ENCODE measurements at regions not wholly inside any gene's neighbourhood (a gene's known extent, or its start where the extent isn't known, plus 50 kb on each side); places are given as distances from the start of the nearest gene placed in this dataset.

- no peak overlapping the region for H3K27ac ChIP-seq (ENCODE audit: low read length)
- H3K4me3 ChIP-seq (ENCODE audit: low read length), result no peak overlapping the region
- 78% methylated on average over 2 of the region's 2 CpGs for WGBS
- H3K27me3 ChIP-seq (ENCODE audit: control insufficient read depth, insufficient read depth), result no peaks in the 10 kb centered on the region
- H3K4me1 ChIP-seq (ENCODE audit: control insufficient read depth, insufficient read depth, low read length), result no peaks in the 10 kb centered on the region
- DNase-seq, result no peak
- no peak for ATAC-seq
- intact Hi-C loops (cut with DNase I), result no loop called here
- no peaks in the 10 kb centered on the region for H3K9me3 ChIP-seq (ENCODE audit: control insufficient read depth, low read length)
Observed at GRCh38 chr3:110897046-110897445, 174.6 kb upstream of the NECTIN3 start.

GRCh38 chr3:110900576-110900975 is 171.0 kb upstream of the NECTIN3 start:
- ATAC-seq (no peak), DNase-seq (no peak)
- no peaks in the 10 kb centered on the region for H3K4me1 ChIP-seq (ENCODE audit: control insufficient read depth, insufficient read depth, low read length)
- no peak overlapping the region for H3K27ac ChIP-seq (ENCODE audit: low read length)
- no peaks in the 10 kb centered on the region for H3K9me3 ChIP-seq (ENCODE audit: control insufficient read depth, low read length)
- intact Hi-C loops (cut with DNase I), result no loop called here
- H3K4me3 ChIP-seq (ENCODE audit: low read length), result no peak overlapping the region
- no peaks in the 10 kb centered on the region for H3K27me3 ChIP-seq (ENCODE audit: control insufficient read depth, insufficient read depth)

- intact Hi-C loops (cut with DNase I), result no loop called here
- 88% methylated on average over 1 of the region's 1 CpG for WGBS
Observed at GRCh38 chr3:110901536-110901935, 170.1 kb upstream of the NECTIN3 start.

GRCh38 chr3:110902453-110903085 is 169.0 kb upstream of the NECTIN3 start:
- Histone ChIP-seq H3K27ac (ENCODE audit: low read length) (no peak overlapping the region), H3K27me3 (ENCODE audit: control insufficient read depth, insufficient read depth) (no peaks in the 10 kb centered on the region), H3K4me1 (ENCODE audit: control insufficient read depth, insufficient read depth, low read length) (no peaks in the 10 kb centered on the region), H3K4me3 (ENCODE audit: low read length) (no peak overlapping the region), H3K9me3 (ENCODE audit: control insufficient read depth, low read length) (no peaks in the 10 kb centered on the region)
- no peak for ATAC-seq
- intact Hi-C loops (cut with DNase I), result no loop called here
- WGBS, result 80% methylated on average over 9 of the region's 9 CpGs
- no peak for DNase-seq

More at GRCh38 chr3:110901536-110901935, 170.1 kb upstream of the NECTIN3 start:
- no peak overlapping the region for H3K4me3 ChIP-seq (ENCODE audit: low read length)
- H3K9me3 ChIP-seq (ENCODE audit: control insufficient read depth, low read length), result no peaks in the 10 kb centered on the region
- H3K27ac ChIP-seq (ENCODE audit: low read length), result no peak overlapping the region
- no peaks in the 10 kb centered on the region for H3K27me3 ChIP-seq (ENCODE audit: control insufficient read depth, insufficient read depth)
- DNase-seq, result no peak
- no peaks in the 10 kb centered on the region for H3K4me1 ChIP-seq (ENCODE audit: control insufficient read depth, insufficient read depth, low read length)
- ATAC-seq, result no peak

GRCh38 chr3:110903771-110904519 is 167.7 kb upstream of the NECTIN3 start:
- intact Hi-C loops (cut with DNase I), result no loop called here
- H3K4me1 ChIP-seq (ENCODE audit: control insufficient read depth, insufficient read depth, low read length), result no peaks in the 10 kb centered on the region
- no peak for DNase-seq
- H3K27me3 ChIP-seq (ENCODE audit: control insufficient read depth, insufficient read depth), result no peaks in the 10 kb centered on the region
- no peak overlapping the region for H3K27ac ChIP-seq (ENCODE audit: low read length)
- WGBS, result 72% methylated on average over 4 of the region's 4 CpGs
- H3K9me3 ChIP-seq (ENCODE audit: control insufficient read depth, low read length), result no peaks in the 10 kb centered on the region
- H3K4me3 ChIP-seq (ENCODE audit: low read length), result no peak overlapping the region
- ATAC-seq, result no peak

GRCh38 chr3:110904520-110904890 is 167.1 kb upstream of the NECTIN3 start:
- no peak overlapping the region for H3K27ac ChIP-seq (ENCODE audit: low read length)
- H3K4me1 ChIP-seq (ENCODE audit: control insufficient read depth, insufficient read depth, low read length), result no peaks in the 10 kb centered on the region
- intact Hi-C loops (cut with DNase I), result no loop called here
- no peak for DNase-seq
- 90% methylated on average over 3 of the region's 3 CpGs for WGBS
- no peak overlapping the region for H3K4me3 ChIP-seq (ENCODE audit: low read length)
- no peaks in the 10 kb centered on the region for H3K9me3 ChIP-seq (ENCODE audit: control insufficient read depth, low read length)
- ATAC-seq, result no peak
- H3K27me3 ChIP-seq (ENCODE audit: control insufficient read depth, insufficient read depth), result no peaks in the 10 kb centered on the region

- Histone ChIP-seq H3K4me1 (ENCODE audit: control insufficient read depth, insufficient read depth, low read length) (no peaks in the 10 kb centered on the region), H3K9me3 (ENCODE audit: control insufficient read depth, low read length) (no peaks in the 10 kb centered on the region), H3K27ac (ENCODE audit: low read length) (no peak overlapping the region), H3K4me3 (ENCODE audit: low read length) (no peak overlapping the region), H3K27me3 (ENCODE audit: control insufficient read depth, insufficient read depth) (no peaks in the 10 kb centered on the region)
- DNase-seq, result no peak
- intact Hi-C loops (cut with DNase I), result loop anchor here in 1 of 4 donors (5.0 kb wide), 1 partner anchor 1593 kb away; no protein-coding TSS in a partner anchor
- WGBS, result 79% methylated on average over 1 of the region's 1 CpG
- ATAC-seq, result no peak
Observed at GRCh38 chr3:110905121-110905520, 166.5 kb upstream of the NECTIN3 start.

- WGBS, result 67% methylated on average over 2 of the region's 2 CpGs
- intact Hi-C loops (cut with DNase I), result loop anchor here in 1 of 4 donors (5.0 kb wide), 1 partner anchor 1598 kb away; no protein-coding TSS in a partner anchor
Observed at GRCh38 chr3:110909839-110910238, 161.8 kb upstream of the NECTIN3 start.

GRCh38 chr3:110910346-110910955 is 161.2 kb upstream of the NECTIN3 start:
- Histone ChIP-seq H3K27ac (ENCODE audit: low read length) (no peak overlapping the region), H3K4me3 (ENCODE audit: low read length) (no peak overlapping the region), H3K4me1 (ENCODE audit: control insufficient read depth, insufficient read depth, low read length) (no peaks in the 10 kb centered on the region), H3K27me3 (ENCODE audit: control insufficient read depth, insufficient read depth) (no peaks in the 10 kb centered on the region), H3K9me3 (ENCODE audit: control insufficient read depth, low read length) (no peaks in the 10 kb centered on the region)
- intact Hi-C loops (cut with DNase I), result no loop called here
- DNase-seq (no peak), ATAC-seq (no peak)
- 45% methylated on average over 4 of the region's 4 CpGs for WGBS

More at GRCh38 chr3:110909839-110910238, 161.8 kb upstream of the NECTIN3 start:
- DNase-seq (no peak), ATAC-seq (no peak)
- Histone ChIP-seq H3K4me1 (ENCODE audit: control insufficient read depth, insufficient read depth, low read length) (no peaks in the 10 kb centered on the region), H3K9me3 (ENCODE audit: control insufficient read depth, low read length) (no peaks in the 10 kb centered on the region), H3K27me3 (ENCODE audit: control insufficient read depth, insufficient read depth) (no peaks in the 10 kb centered on the region), H3K27ac (ENCODE audit: low read length) (no peak overlapping the region), H3K4me3 (ENCODE audit: low read length) (no peak overlapping the region)

GRCh38 chr3:110918963-110919362 is 152.7 kb upstream of the NECTIN3 start:
- no peak for ATAC-seq
- Histone ChIP-seq H3K9me3 (ENCODE audit: control insufficient read depth, low read length) (no peaks in the 10 kb centered on the region), H3K27ac (ENCODE audit: low read length) (no peak overlapping the region), H3K4me3 (ENCODE audit: low read length) (no peak overlapping the region), H3K4me1 (ENCODE audit: control insufficient read depth, insufficient read depth, low read length) (no peaks in the 10 kb centered on the region), H3K27me3 (ENCODE audit: control insufficient read depth, insufficient read depth) (no peaks in the 10 kb centered on the region)
- WGBS, result 81% methylated on average over 4 of the region's 4 CpGs
- intact Hi-C loops (cut with DNase I), result no loop called here
- no peak for DNase-seq

- WGBS, result 59% methylated on average over 4 of the region's 4 CpGs
- no peak overlapping the region for H3K4me3 ChIP-seq (ENCODE audit: low read length)
Observed at GRCh38 chr3:110925798-110926197, 145.8 kb upstream of the NECTIN3 start.

More at GRCh38 chr3:110925798-110926197, 145.8 kb upstream of the NECTIN3 start:
- Histone ChIP-seq H3K9me3 (ENCODE audit: control insufficient read depth, low read length) (no peaks in the 10 kb centered on the region), H3K27ac (ENCODE audit: low read length) (no peak overlapping the region), H3K27me3 (ENCODE audit: control insufficient read depth, insufficient read depth) (no peaks in the 10 kb centered on the region), H3K4me1 (ENCODE audit: control insufficient read depth, insufficient read depth, low read length) (no peaks in the 10 kb centered on the region)
- ATAC-seq (no peak), DNase-seq (no peak)
- intact Hi-C loops (cut with DNase I), result no loop called here

Measured in right cardiac atrium (tissue), 5 donors.